IPS-NIHi7 (cell line): ENCODE measurements at regions not wholly inside any gene's neighbourhood (a gene's known extent, or its start where the extent isn't known, plus 50 kb on each side); places are given as distances from the start of the nearest gene placed in this dataset.

Source experiments
- DNase-seq: peaks from one replicate; pipeline ENCODE4 v3.0.0; 2012; ENCODE audit warnings: mixed read lengths; ENCODE audit errors: extremely low spot score

- DNase-seq: no peak
Measured at GRCh38 chr12:91968076-91968776, 177.4 kb downstream of the BTG1 start.

GRCh38 chr12:91967590-91967989 lies 178.1 kb downstream of the BTG1 start:
- DNase-seq: no peak

- no peak for DNase-seq
Measured at GRCh38 chr12:91965781-91966180, 179.9 kb downstream of the BTG1 start.

- DNase-seq: no peak
Measured at GRCh38 chr12:91964501-91964900, 181.1 kb downstream of the BTG1 start.

- DNase-seq: no peak
Measured at GRCh38 chr12:91959220-91959619, 186.4 kb downstream of the BTG1 start.

- no peak for DNase-seq
Measured at GRCh38 chr12:91958816-91959215, 186.8 kb downstream of the BTG1 start.

GRCh38 chr12:91954747-91955146 lies 190.9 kb downstream of the BTG1 start:
- no peak for DNase-seq

GRCh38 chr12:91954326-91954725 lies 191.3 kb downstream of the BTG1 start:
- no peak for DNase-seq

- no peak for DNase-seq
Measured at GRCh38 chr12:91952916-91953315, 192.7 kb downstream of the BTG1 start.

GRCh38 chr12:91951571-91951970 lies 194.1 kb downstream of the BTG1 start:
- no peak for DNase-seq

GRCh38 chr12:91948504-91948903 lies 197.1 kb downstream of the BTG1 start:
- no peak for DNase-seq

GRCh38 chr12:91947459-91947858 lies 198.2 kb downstream of the BTG1 start:
- no peak for DNase-seq

- DNase-seq: no peak
Measured at GRCh38 chr12:91944637-91945036, 201.0 kb downstream of the BTG1 start.

- no peak for DNase-seq
Measured at GRCh38 chr12:91940826-91941570, 204.6 kb downstream of the BTG1 start.

- DNase-seq: no peak
Measured at GRCh38 chr12:91940322-91940721, 205.3 kb downstream of the BTG1 start.

- DNase-seq: no peak
Measured at GRCh38 chr12:91937706-91938105, 207.9 kb downstream of the BTG1 start.

GRCh38 chr12:91937009-91937408 lies 208.6 kb downstream of the BTG1 start:
- no peak for DNase-seq

- no peak for DNase-seq
Measured at GRCh38 chr12:91935296-91935695, 210.3 kb downstream of the BTG1 start.

- DNase-seq: no peak
Measured at GRCh38 chr12:91931111-91931510, 214.5 kb downstream of the BTG1 start.

GRCh38 chr12:91928501-91928900 lies 217.1 kb downstream of the BTG1 start:
- no peak for DNase-seq

GRCh38 chr12:91926848-91927247 lies 218.8 kb downstream of the BTG1 start:
- no peak for DNase-seq

- no peak for DNase-seq
Measured at GRCh38 chr12:91924827-91925226, 220.8 kb downstream of the BTG1 start.

- no peak for DNase-seq
Measured at GRCh38 chr12:91923864-91924263, 221.8 kb downstream of the BTG1 start.
